ENCODE measurements at regions not wholly inside any gene's neighbourhood (a gene's known extent, or its start where the extent isn't known, plus 50 kb on each side); places are given as distances from the start of the nearest gene placed in this dataset.

DNA sequence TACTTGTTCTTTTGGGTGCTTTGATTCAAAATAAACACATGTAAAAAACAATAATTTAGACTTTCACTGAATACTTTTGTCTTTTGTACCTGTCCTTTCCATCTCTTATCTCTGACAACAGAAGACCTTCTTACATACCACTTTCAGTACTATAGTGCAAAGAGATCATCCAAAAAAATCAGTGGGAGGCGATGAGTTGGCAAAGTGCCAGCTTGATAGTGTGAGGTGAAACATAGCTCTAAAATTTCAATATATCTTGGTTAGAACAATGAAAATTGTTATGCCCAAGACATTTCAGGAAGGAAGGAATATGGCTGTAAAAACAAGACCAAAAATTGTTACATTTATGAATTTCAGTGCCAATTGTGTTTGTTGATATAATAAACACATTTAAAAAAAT is 390.2 kb upstream of the COBL start:
- no peaks in the 10 kb centered on the region for H3K36me3 ChIP-seq
- H3K4me3 ChIP-seq, result no peak overlapping the region
- no peak for TF ChIP-seq CTCF (IDR thresholded peaks at IDR 0.05)
- TF ChIP-seq POLR2AphosphoS5 (IDR thresholded peaks at IDR 0.05), result no peak
- no peak for TF ChIP-seq EP300 (IDR thresholded peaks at IDR 0.05)
- no peak for TF ChIP-seq POLR2A (IDR thresholded peaks at IDR 0.05; ENCODE audit: low read depth)
- no peaks in the 10 kb centered on the region for H3K27me3 ChIP-seq
- no peak for DNase-seq (ENCODE audit: extremely low spot score)
- no peaks in the 10 kb centered on the region for H3K4me1 ChIP-seq
- intact Hi-C loops (cut with DNase I), result no loop called here
- whole genome bisulfite sequencing, result 3% methylated on average over 1 of the region's 1 CpG
- H3K9me3 ChIP-seq, result peaks cover 0 to 13% (median 5%) of the 10 kb centered on the region in 4 donors
- H3K27ac ChIP-seq (replicated peaks in 1 of 4), result no peak overlapping the region

DNA sequence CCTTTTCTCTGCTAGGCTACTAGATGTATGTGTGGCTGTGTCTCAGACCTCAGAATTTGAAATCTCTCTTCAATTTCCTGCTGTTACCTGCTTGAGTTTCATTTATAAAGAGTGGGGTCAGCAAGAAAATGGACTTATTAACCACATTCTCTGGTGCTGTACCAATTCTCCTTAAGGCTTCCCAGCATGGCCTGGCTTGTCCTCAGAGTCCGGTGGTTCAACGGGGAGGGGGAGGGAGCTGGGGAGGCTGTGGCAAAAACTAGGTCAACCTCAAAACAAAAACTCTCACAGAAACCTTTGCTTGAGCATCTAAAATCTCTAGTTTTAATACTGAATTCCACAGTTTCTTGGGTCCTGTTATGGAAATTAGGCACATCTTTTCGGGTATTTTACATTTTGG is 389.1 kb upstream of the COBL start:
- 71% methylated on average over 3 of the region's 3 CpGs for WGBS
- intact Hi-C loops (cut with DNase I), result no loop called here
- TF ChIP-seq POLR2A (IDR thresholded peaks at IDR 0.05; ENCODE audit: low read depth) (no peak), POLR2AphosphoS5 (IDR thresholded peaks at IDR 0.05) (no peak), CTCF (IDR thresholded peaks at IDR 0.05) (no peak)
- H3K4me1 ChIP-seq, result no peaks in the 10 kb centered on the region
- H3K4me3 ChIP-seq, result no peak overlapping the region
- no peaks in the 10 kb centered on the region for H3K27me3 ChIP-seq
- H3K36me3 ChIP-seq, result no peaks in the 10 kb centered on the region
- H3K27ac ChIP-seq (replicated peaks in 1 of 4), result no peak overlapping the region
- peaks cover 0 to 13% (median 7%) of the 10 kb centered on the region in 4 donors for H3K9me3 ChIP-seq
- DNase-seq (ENCODE audit: extremely low spot score), result no peak

- TF ChIP-seq EP300 (IDR thresholded peaks at IDR 0.05) (no peak), CTCF (IDR thresholded peaks at IDR 0.05) (no peak), POLR2AphosphoS5 (IDR thresholded peaks at IDR 0.05) (no peak)
- peaks cover 0 to 13% (median 7%) of the 10 kb centered on the region in 4 donors for H3K9me3 ChIP-seq
- H3K36me3 ChIP-seq, result no peaks in the 10 kb centered on the region
- WGBS, result 90% methylated on average over 3 of the region's 3 CpGs
- no peak overlapping the region for H3K4me3 ChIP-seq
- no peaks in the 10 kb centered on the region for H3K27me3 ChIP-seq
- no peak for DNase-seq (ENCODE audit: extremely low spot score)
- no peaks in the 10 kb centered on the region for H3K4me1 ChIP-seq
- intact Hi-C loops (cut with DNase I), result no loop called here
- no peak overlapping the region for H3K27ac ChIP-seq (replicated peaks in 1 of 4)
These were observed 386.1 kb upstream of the COBL start for GRCh38 chr7:51702673-51703072.

- DNase-seq (ENCODE audit: extremely low spot score), result no peak
- TF ChIP-seq POLR2A (IDR thresholded peaks at IDR 0.05; ENCODE audit: low read depth) (no peak), CTCF (IDR thresholded peaks at IDR 0.05) (no peak), POLR2AphosphoS5 (IDR thresholded peaks at IDR 0.05) (no peak), EP300 (IDR thresholded peaks at IDR 0.05) (no peak)
- 80% methylated on average over 2 of the region's 2 CpGs for WGBS
- Histone ChIP-seq H3K4me1 (no peaks in the 10 kb centered on the region), H3K27ac (replicated peaks in 1 of 4) (no peak overlapping the region), H3K9me3 (peaks cover 0 to 13% (median 7%) of the 10 kb centered on the region in 4 donors), H3K27me3 (no peaks in the 10 kb centered on the region), H3K36me3 (no peaks in the 10 kb centered on the region), H3K4me3 (no peak overlapping the region)
- intact Hi-C loops (cut with DNase I), result no loop called here
These were observed 385.3 kb upstream of the COBL start for GRCh38 chr7:51701935-51702334.

GRCh38 chr7:51700593-51701215 is 384.1 kb upstream of the COBL start:
- no peak for DNase-seq (ENCODE audit: extremely low spot score)
- Histone ChIP-seq H3K4me3 (no peak overlapping the region), H3K4me1 (no peaks in the 10 kb centered on the region), H3K27ac (replicated peaks in 1 of 4) (no peak overlapping the region), H3K9me3 (peaks cover 0 to 13% (median 7%) of the 10 kb centered on the region in 4 donors), H3K36me3 (no peaks in the 10 kb centered on the region), H3K27me3 (no peaks in the 10 kb centered on the region)
- TF ChIP-seq POLR2AphosphoS5 (IDR thresholded peaks at IDR 0.05) (no peak), EP300 (IDR thresholded peaks at IDR 0.05) (no peak), CTCF (IDR thresholded peaks at IDR 0.05) (no peak), POLR2A (IDR thresholded peaks at IDR 0.05; ENCODE audit: low read depth) (no peak)
- intact Hi-C loops (cut with DNase I), result no loop called here
- WGBS, result 81% methylated on average over 3 of the region's 3 CpGs
